ENCODE measurements at regions not wholly inside any gene's neighbourhood (a gene's known extent, or its start where the extent isn't known, plus 50 kb on each side); places are given as distances from the start of the nearest gene placed in this dataset.

- ATAC-seq (no peak), DNase-seq (ENCODE audit: low read depth in 1 of 2, low spot score in 1 of 2) (no peak), FAIRE-seq (no peak)
- H3K4me3 ChIP-seq, result no peak overlapping the region
- TF ChIP-seq HOXB13 (CRISPR knock-in tag; IDR thresholded peaks at IDR 0.05; ENCODE audit: low read depth) (no peak), MAFK (IDR thresholded peaks at IDR 0.05; ENCODE audit: partially characterized antibody) (no peak), FOSB (CRISPR knock-in tag; IDR thresholded peaks at IDR 0.05) (no peak), CBX8 (IDR thresholded peaks at IDR 0.05) (no peak), CBX2 (IDR thresholded peaks at IDR 0.05; ENCODE audit: borderline replicate concordance, low read depth) (no peak), BCL3 (IDR thresholded peaks at IDR 0.05) (no peak), PBX3 (IDR thresholded peaks at IDR 0.05) (no peak), SREBF2 (IDR thresholded peaks at IDR 0.05) (no peak), FOXS1 (CRISPR knock-in tag; IDR thresholded peaks at IDR 0.05) (no peak), CHD4 (IDR thresholded peaks at IDR 0.05; ENCODE audit: borderline replicate concordance) (no peak), SMC3 (IDR thresholded peaks at IDR 0.05) (no peak), ZNF302 (CRISPR knock-in tag; IDR thresholded peaks at IDR 0.05) (no peak), HEYL (CRISPR knock-in tag; IDR thresholded peaks at IDR 0.05) (no peak), FOSL2 (IDR thresholded peaks at IDR 0.05) (no peak), FOSL2 (CRISPR knock-in tag; IDR thresholded peaks at IDR 0.05) (no peak)
- H3K4me1 ChIP-seq, result no peaks in the 10 kb centered on the region
- 46% methylated on average over 5 of the region's 5 CpGs for WGBS (ENCODE audit: missing lambda C conversion rate)
- no peak overlapping the region for H3K4me2 ChIP-seq
- CTCF ChIA-PET, result interaction anchor here (1.5 kb wide), 1 partner anchor 13 kb away, joined by 3 read pairs; no protein-coding TSS in a partner anchor
- POLR2A ChIA-PET, result no interaction called here
- no peak overlapping the region for H3K27ac ChIP-seq
- no peaks in the 10 kb centered on the region for H3K9me3 ChIP-seq
These were observed 524.7 kb downstream of the SPATA31D1 start for GRCh38 chr9:82513242-82513751.

GRCh38 chr9:82513976-82514735 lies 525.6 kb downstream of the SPATA31D1 start:
- FAIRE-seq (no peak), DNase-seq (ENCODE audit: low read depth in 1 of 2, low spot score in 1 of 2) (no peak), ATAC-seq (no peak)
- Histone ChIP-seq H3K9me3 (no peaks in the 10 kb centered on the region), H3K4me2 (no peak overlapping the region), H3K4me3 (no peak overlapping the region), H3K27ac (no peak overlapping the region), H3K4me1 (no peaks in the 10 kb centered on the region)
- WGBS (ENCODE audit: missing lambda C conversion rate), result 22% methylated on average over 3 of the region's 3 CpGs
- no peak for TF ChIP-seq ATOH8 (CRISPR knock-in tag; IDR thresholded peaks at IDR 0.05; ENCODE audit: low read depth)
- no peak for TF ChIP-seq HOXB13 (CRISPR knock-in tag; IDR thresholded peaks at IDR 0.05; ENCODE audit: low read depth)
- no peak for TF ChIP-seq RARB (CRISPR knock-in tag; IDR thresholded peaks at IDR 0.05)
- no peak for TF ChIP-seq CTCF (IDR thresholded peaks at IDR 0.05)
- no peak for TF ChIP-seq PBX3 (IDR thresholded peaks at IDR 0.05)
- TF ChIP-seq TFCP2L1 (CRISPR knock-in tag; IDR thresholded peaks at IDR 0.05), result no peak
- no peak for TF ChIP-seq SMC3 (IDR thresholded peaks at IDR 0.05)
- TF ChIP-seq GATA3 (IDR thresholded peaks at IDR 0.05; ENCODE audit: borderline replicate concordance), result no peak
- no peak for TF ChIP-seq ZNF302 (CRISPR knock-in tag; IDR thresholded peaks at IDR 0.05)
- TF ChIP-seq CBX2 (IDR thresholded peaks at IDR 0.05; ENCODE audit: borderline replicate concordance, low read depth), result no peak
- TF ChIP-seq CEBPB (IDR thresholded peaks at IDR 0.05), result no peak
- TF ChIP-seq MAZ (IDR thresholded peaks at IDR 0.05; ENCODE audit: borderline replicate concordance, low read depth, low read length), result no peak
- TF ChIP-seq KDM1A (IDR thresholded peaks at IDR 0.05; ENCODE audit: low read depth), result no peak
- CTCF ChIA-PET, result interaction anchor here (1.5 kb wide), 1 partner anchor 12 kb away, joined by 3 read pairs; no protein-coding TSS in a partner anchor
- POLR2A ChIA-PET, result no interaction called here

All from A549 (cell line).